ENCODE measurements at regions not wholly inside any gene's neighbourhood (a gene's known extent, or its start where the extent isn't known, plus 50 kb on each side); places are given as distances from the start of the nearest gene placed in this dataset.
"Not testable (repeated sequence)": the region's sequence is repeated elsewhere in the genome, so short reads cannot be mapped to it uniquely, and the experiment has no call there.

DNA sequence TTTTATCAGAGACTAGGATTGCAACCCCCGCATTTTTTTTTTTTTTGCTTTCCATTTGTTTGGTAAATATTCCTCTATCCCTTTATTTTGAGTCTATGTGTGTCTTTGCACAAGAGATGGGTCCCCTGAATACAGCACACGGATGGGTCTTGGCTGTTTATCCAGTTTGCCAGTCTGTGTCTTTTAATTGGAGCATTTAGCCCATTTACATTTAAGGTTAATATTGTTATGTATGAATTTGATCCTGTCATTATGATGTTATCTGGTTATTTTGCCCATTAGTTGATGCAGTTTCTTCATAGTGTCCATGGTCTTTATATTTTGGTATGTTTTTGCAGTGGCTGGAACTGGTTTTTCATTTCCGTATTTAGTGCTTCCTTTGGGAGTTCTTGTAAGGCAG is 220.9 kb downstream of the UTRN start:
- not testable (repeated sequence) for H2BK120ac ChIP-seq (ENCODE audit: low read depth, low read length, poor library complexity, severe bottlenecking); H3K4me3 Mint-ChIP-seq
- H3K36me3 Mint-ChIP-seq (ENCODE audit: insufficient read depth in 1 of 3, low read depth in 3 of 3): peaks cover 26 to 48% (median 47%) of the 10 kb centered on the region in 3 experiments

DNA sequence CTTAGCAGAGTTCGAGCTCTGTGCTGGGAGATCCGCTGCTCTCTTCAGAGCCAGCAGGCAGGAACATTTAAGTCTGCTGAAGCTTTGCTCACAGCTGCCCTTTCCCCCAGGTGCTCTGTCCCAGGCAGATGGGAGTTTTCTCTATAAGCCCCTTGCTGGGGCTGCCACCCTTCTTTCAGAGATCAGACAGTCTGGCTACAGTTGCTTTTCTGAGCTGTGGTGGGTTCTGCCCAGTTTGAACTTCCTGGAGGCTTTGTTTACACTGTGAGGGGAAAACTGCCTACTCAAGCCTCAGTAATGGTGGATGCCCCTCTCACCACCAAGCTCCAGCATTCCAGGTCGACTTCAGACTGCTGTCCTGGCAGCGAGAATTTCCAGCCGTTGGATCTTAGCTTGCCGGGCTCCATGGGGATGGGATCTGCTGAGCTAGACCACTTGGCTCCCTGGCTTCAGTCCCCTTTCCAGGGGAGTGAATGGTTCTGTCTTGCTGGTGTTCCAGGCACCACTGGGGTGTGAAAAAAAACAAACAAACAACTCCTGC is 222.7 kb downstream of the UTRN start:
- not testable (repeated sequence) for H2BK12ac ChIP-seq (ENCODE audit: insufficient read length, low read depth, low read length); H3K9me3 ChIP-seq (ENCODE audit: control insufficient read depth, low read depth, low read length); H3K27ac ChIP-seq (ENCODE audit: insufficient read length, low read depth, low read length); H2BK20ac ChIP-seq (ENCODE audit: low read depth, low read length, poor library complexity, severe bottlenecking); H3T11ph ChIP-seq (ENCODE audit: low read length); H4K91ac ChIP-seq (ENCODE audit: insufficient read length, low read depth, low read length); H2AK5ac ChIP-seq (ENCODE audit: insufficient read length, low read length); H3K79me2 ChIP-seq (ENCODE audit: insufficient read depth, low read length); H3K18ac ChIP-seq (ENCODE audit: insufficient read length, low read depth, low read length); H2BK5ac ChIP-seq (ENCODE audit: insufficient read length, low read length); H3K56ac ChIP-seq (ENCODE audit: insufficient read length, low read depth, low read length); H4K5ac ChIP-seq (ENCODE audit: insufficient read length, low read depth, low read length); H3K27me3 ChIP-seq (ENCODE audit: insufficient read depth, low read length); H3K27me3 Mint-ChIP-seq (ENCODE audit: low read depth); H3K4me1 Mint-ChIP-seq; H4K20me1 ChIP-seq (ENCODE audit: control insufficient read depth, insufficient read depth, insufficient read length); H3K23ac ChIP-seq (ENCODE audit: insufficient read length, low read depth, low read length); H2BK120ac ChIP-seq (ENCODE audit: low read depth, low read length, poor library complexity, severe bottlenecking); DNase-seq; H2AFZ ChIP-seq (ENCODE audit: low read length); H3K14ac ChIP-seq (ENCODE audit: insufficient read depth, low read length); H2BK15ac ChIP-seq (ENCODE audit: low read depth, low read length); H3K4me3 Mint-ChIP-seq; H4K8ac ChIP-seq (replicated peaks; ENCODE audit: insufficient read length, low read depth, low read length); H3K4me2 ChIP-seq (ENCODE audit: insufficient read depth, insufficient read length, low read length); H3K9ac ChIP-seq (ENCODE audit: extremely low read depth, insufficient read length, low read length); H3K23me2 ChIP-seq (ENCODE audit: insufficient read length, low read depth, low read length, poor library complexity, severe bottlenecking); H3K4me1 ChIP-seq (ENCODE audit: insufficient read depth, low read length); H3K79me1 ChIP-seq (ENCODE audit: insufficient read depth, low read depth, low read length, poor library complexity, severe bottlenecking); H3K4ac ChIP-seq (ENCODE audit: low read depth, low read length)
- peaks cover 20 to 46% (median 39%) of the 10 kb centered on the region in 3 experiments for H3K36me3 Mint-ChIP-seq (ENCODE audit: insufficient read depth in 1 of 3, low read depth in 3 of 3)
- no CpG with 5 or more reads among the region's 6 CpGs for WGBS (ENCODE audit: extremely low coverage, insufficient read length, low lambda C conversion rate)
- H3K27ac Mint-ChIP-seq: peak overlapping the region in 1 of 3 experiments; percentile 61; a peak in 1 of 7 replicates
- H3K9me3 Mint-ChIP-seq: peaks cover 29 to 30% of the 10 kb centered on the region in 2 experiments

More for the DNA sequence above, 220.9 kb downstream of the UTRN start:
- H2BK20ac ChIP-seq (ENCODE audit: low read depth, low read length, poor library complexity, severe bottlenecking); H3K79me1 ChIP-seq (ENCODE audit: insufficient read depth, low read depth, low read length, poor library complexity, severe bottlenecking); H3K9ac ChIP-seq (ENCODE audit: extremely low read depth, insufficient read length, low read length); H3T11ph ChIP-seq (ENCODE audit: low read length); H2AK5ac ChIP-seq (ENCODE audit: insufficient read length, low read length); H3K27me3 ChIP-seq (ENCODE audit: insufficient read depth, low read length); DNase-seq; H3K23ac ChIP-seq (ENCODE audit: insufficient read length, low read depth, low read length); H4K20me1 ChIP-seq (ENCODE audit: control insufficient read depth, insufficient read depth, insufficient read length); H3K27ac ChIP-seq (ENCODE audit: insufficient read length, low read depth, low read length); H2AFZ ChIP-seq (ENCODE audit: low read length); H3K4ac ChIP-seq (ENCODE audit: low read depth, low read length); H2BK5ac ChIP-seq (ENCODE audit: insufficient read length, low read length); H3K4me1 Mint-ChIP-seq; H3K56ac ChIP-seq (ENCODE audit: insufficient read length, low read depth, low read length); H3K27me3 Mint-ChIP-seq (ENCODE audit: low read depth); H3K23me2 ChIP-seq (ENCODE audit: insufficient read length, low read depth, low read length, poor library complexity, severe bottlenecking); H4K5ac ChIP-seq (ENCODE audit: insufficient read length, low read depth, low read length); H3K14ac ChIP-seq (ENCODE audit: insufficient read depth, low read length); H2BK12ac ChIP-seq (ENCODE audit: insufficient read length, low read depth, low read length); H4K8ac ChIP-seq (replicated peaks; ENCODE audit: insufficient read length, low read depth, low read length); H3K4me1 ChIP-seq (ENCODE audit: insufficient read depth, low read length); H3K79me2 ChIP-seq (ENCODE audit: insufficient read depth, low read length); H3K18ac ChIP-seq (ENCODE audit: insufficient read length, low read depth, low read length); H3K4me2 ChIP-seq (ENCODE audit: insufficient read depth, insufficient read length, low read length); H4K91ac ChIP-seq (ENCODE audit: insufficient read length, low read depth, low read length); H3K9me3 ChIP-seq (ENCODE audit: control insufficient read depth, low read depth, low read length); H2BK15ac ChIP-seq (ENCODE audit: low read depth, low read length); H3K27ac Mint-ChIP-seq: not testable (repeated sequence)
- peaks cover 29 to 32% of the 10 kb centered on the region in 2 experiments for H3K9me3 Mint-ChIP-seq
- WGBS (ENCODE audit: extremely low coverage, insufficient read length, low lambda C conversion rate): no CpG with 5 or more reads among the region's 3 CpGs

Measured in H9 (cell line).